ENCODE measurements at regions not wholly inside any gene's neighbourhood (a gene's known extent, or its start where the extent isn't known, plus 50 kb on each side); places are given as distances from the start of the nearest gene placed in this dataset.

DNA sequence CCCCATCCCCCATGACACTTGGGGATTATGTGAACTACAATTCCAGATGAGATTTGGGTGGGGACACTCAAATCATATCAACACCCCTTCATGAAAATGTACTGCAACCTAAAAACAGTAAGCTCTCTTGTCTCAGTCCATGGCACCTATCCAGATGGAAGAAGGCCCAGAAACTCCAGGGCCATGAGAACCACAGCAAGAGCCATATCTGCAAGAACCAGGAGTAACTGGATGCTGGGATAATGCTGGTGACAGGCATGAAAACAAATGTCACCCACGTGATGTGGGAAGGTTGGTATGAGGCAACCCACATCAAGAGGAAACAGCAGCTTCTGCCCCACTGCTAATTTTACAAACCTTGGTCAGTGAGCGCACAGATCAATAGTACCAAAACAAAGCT, 400.1 kb upstream of the ERCC4 start:
- TF ChIP-seq, protein P1, sequence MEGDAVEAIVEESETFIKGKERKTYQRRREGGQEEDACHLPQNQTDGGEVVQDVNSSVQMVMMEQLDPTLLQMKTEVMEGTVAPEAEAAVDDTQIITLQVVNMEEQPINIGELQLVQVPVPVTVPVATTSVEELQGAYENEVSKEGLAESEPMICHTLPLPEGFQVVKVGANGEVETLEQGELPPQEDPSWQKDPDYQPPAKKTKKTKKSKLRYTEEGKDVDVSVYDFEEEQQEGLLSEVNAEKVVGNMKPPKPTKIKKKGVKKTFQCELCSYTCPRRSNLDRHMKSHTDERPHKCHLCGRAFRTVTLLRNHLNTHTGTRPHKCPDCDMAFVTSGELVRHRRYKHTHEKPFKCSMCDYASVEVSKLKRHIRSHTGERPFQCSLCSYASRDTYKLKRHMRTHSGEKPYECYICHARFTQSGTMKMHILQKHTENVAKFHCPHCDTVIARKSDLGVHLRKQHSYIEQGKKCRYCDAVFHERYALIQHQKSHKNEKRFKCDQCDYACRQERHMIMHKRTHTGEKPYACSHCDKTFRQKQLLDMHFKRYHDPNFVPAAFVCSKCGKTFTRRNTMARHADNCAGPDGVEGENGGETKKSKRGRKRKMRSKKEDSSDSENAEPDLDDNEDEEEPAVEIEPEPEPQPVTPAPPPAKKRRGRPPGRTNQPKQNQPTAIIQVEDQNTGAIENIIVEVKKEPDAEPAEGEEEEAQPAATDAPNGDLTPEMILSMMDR (conservative IDR thresholded peaks at IDR 0.05): no peak
- TF ChIP-seq ZFX (IDR thresholded peaks at IDR 0.05): no peak
